SH-SY5Y (cell line): ENCODE measurements at regions not wholly inside any gene's neighbourhood (a gene's known extent, or its start where the extent isn't known, plus 50 kb on each side); places are given as distances from the start of the nearest gene placed in this dataset.

ENCODE experiments used
- GATA2 ChIP-seq: IDR thresholded peaks from 2 replicates; pipeline ENCODE4 v1.6.1; 2011; ENCODE audit warnings: mild to moderate bottlenecking, low read depth, low read length
- GATA3 ChIP-seq: IDR thresholded peaks from 2 replicates; pipeline ENCODE4 v1.6.1; 2011; ENCODE audit warnings: low read depth, mild to moderate bottlenecking, low read length, moderate library complexity

- TF ChIP-seq GATA3 (no peak), GATA2 (no peak)
These were observed 768.8 kb downstream of the STPG2 start for GRCh38 chr4:97374526-97374925.
